HepG2 (cell line): ENCODE measurements at regions not wholly inside any gene's neighbourhood (a gene's known extent, or its start where the extent isn't known, plus 50 kb on each side); places are given as distances from the start of the nearest gene placed in this dataset.
"Not testable (repeated sequence)": the region's sequence is repeated elsewhere in the genome, so short reads cannot be mapped to it uniquely, and the experiment has no call there.

Experiments used
- ATAC-seq: fragments of 200-7000 bp; cut with Tn5 transposase; 3 replicates; pipeline ENCODE4 v1.9.1; 2020; ENCODE audit warnings: mild to moderate bottlenecking, moderate library complexity
- BruUV-seq: library from RNA; stranded (reverse); fragments of 400-500 nt; replicated peaks from 2 replicates; lab custom pipeline; 2021; lab: Mats Ljungman, UMichigan
- CTCF ChIA-PET: fragments of 300-600 bp; formaldehyde crosslinking; extraction: SDS; loops from one replicate; lab custom pipeline; 2021; ENCODE audit warnings: low total read pairs, inconsistent platforms, low intra/inter-chr PET ratio; lab: Yijun Ruan, JAX
- POLR2A ChIA-PET: fragments of 350-600 bp; sonication (Branson Sonifier 250); formaldehyde crosslinking; loops from one replicate; lab custom pipeline; 2020; ENCODE audit warnings: antibody characterized with exemption, inconsistent platforms; lab: Yijun Ruan, JAX
- DNase-seq: peaks from one replicate; pipeline ENCODE4 v3.0.0-alpha.2; 2015; ENCODE audit warnings: low spot score
- FAIRE-seq: peaks from 3 replicates; lab custom pipeline; 2011; peaks lifted over from hg19 to GRCh38; lab: Jason Lieb, UNC
- H2AFZ ChIP-seq: one replicate; pipeline ENCODE4 v1.6.1; 2011; ENCODE audit warnings: low read length, inconsistent platforms
- H3K27ac ChIP-seq: fragments of 300-600 bp; 3 replicates; pipeline ENCODE4 v1.8.0; 2011; ENCODE audit warnings: mixed run types, mild to moderate bottlenecking, mixed read lengths, low read length, inconsistent platforms; ENCODE audit not compliant: insufficient read depth; ENCODE audit errors: extremely low read length
- H3K27me3 ChIP-seq, 2 experiments: fragments of 200-600 bp in 1 of 2; 2 replicates in 1 of 2; 3 replicates in 1 of 2; pipeline versions ENCODE4 v1.6.0 to v1.8.0; 2011; ENCODE audit warnings: low read length in 2 of 2, mild to moderate bottlenecking in 2 of 2, moderate library complexity in 2 of 2, inconsistent platforms in 1 of 2; ENCODE audit not compliant: insufficient read depth in 2 of 2, control insufficient read depth in 1 of 2
- H3K36me3 ChIP-seq, 2 experiments: fragments of 200-600 bp in 1 of 2; replicated peaks in 1 of 2; 2 replicates in 1 of 2; 3 replicates in 1 of 2; pipeline versions ENCODE4 v1.5.1 to v1.8.0; 2011; ENCODE audit warnings: low read length in 2 of 2, inconsistent platforms in 1 of 2; ENCODE audit not compliant: insufficient read depth in 2 of 2, control insufficient read depth in 1 of 2
- H3K4me1 ChIP-seq: 2 replicates; pipeline ENCODE4 v1.5.1; 2012; ENCODE audit warnings: low read length, inconsistent platforms; ENCODE audit not compliant: insufficient read depth
- H3K4me2 ChIP-seq: 2 replicates; pipeline ENCODE4 v1.6.0; 2011; ENCODE audit warnings: low read depth, low read length, inconsistent platforms
- H3K4me3 ChIP-seq, 3 experiments: fragments of 200-600 bp in 1 of 3; sonication (generic), shearing (Covaris generic) in 1 of 3; replicated peaks in 1 of 3; 2 replicates each; pipeline ENCODE4 v1.5.1; 2011 to 2016; ENCODE audit warnings: low read length in 3 of 3, inconsistent platforms in 2 of 3, low read depth in 2 of 3, mild to moderate bottlenecking in 2 of 3, control low read depth in 1 of 3, mixed read lengths in 1 of 3; ENCODE audit not compliant: insufficient read depth in 1 of 3
- H3K79me2 ChIP-seq: one replicate; pipeline ENCODE4 v1.6.1; 2011; ENCODE audit warnings: low read length, inconsistent platforms; ENCODE audit not compliant: insufficient read depth
- H3K9ac ChIP-seq: 2 replicates; pipeline ENCODE4 v1.6.0; 2011; ENCODE audit warnings: mild to moderate bottlenecking, low read depth, low read length, inconsistent platforms; ENCODE audit not compliant: insufficient read depth
- H3K9me3 ChIP-seq: 2 replicates; pipeline ENCODE4 v1.5.1; 2012; ENCODE audit warnings: mild to moderate bottlenecking, low read length
- H4K20me1 ChIP-seq: 2 replicates; pipeline ENCODE4 v1.6.0; 2011; ENCODE audit warnings: inconsistent platforms, mild to moderate bottlenecking, low read length, moderate library complexity; ENCODE audit not compliant: insufficient read depth
- LBX2 ChIP-seq: sonication (generic); formaldehyde crosslinking; IDR thresholded peaks from 2 replicates; pipeline ENCODE4 v1.5.0; 2020; ENCODE audit warnings: missing genetic modification reagents, mild to moderate bottlenecking, borderline replicate concordance
- MYPOP ChIP-seq: sonication (generic); formaldehyde crosslinking; IDR thresholded peaks from 2 replicates; pipeline ENCODE4 v1.8.1; 2023; ENCODE audit warnings: mild to moderate bottlenecking, moderate library complexity, missing genetic modification reagents
- WGBS: methylation state at CpG from one replicate; pipeline ENCODE4 v1.1.6; 2017; ENCODE audit warnings: low lambda C conversion rate; 5-methylcytosine and 5-hydroxymethylcytosine counted together
- in situ Hi-C: cut with HindIII; loops from 2 replicates; pipeline ENCODE4 v1.10.0; 2017; ENCODE audit warnings: low pct_unique_long_range_greater_than_20kb; ENCODE audit not compliant: extremely low pct_ligation_motif_present
- intact Hi-C: fragments of 100-400 bp; cut with micrococcal nuclease; formaldehyde crosslinking; loops from one replicate; pipeline ENCODE4 v1.10.0; 2022; ENCODE audit not compliant: unreplicated experiment

DNA sequence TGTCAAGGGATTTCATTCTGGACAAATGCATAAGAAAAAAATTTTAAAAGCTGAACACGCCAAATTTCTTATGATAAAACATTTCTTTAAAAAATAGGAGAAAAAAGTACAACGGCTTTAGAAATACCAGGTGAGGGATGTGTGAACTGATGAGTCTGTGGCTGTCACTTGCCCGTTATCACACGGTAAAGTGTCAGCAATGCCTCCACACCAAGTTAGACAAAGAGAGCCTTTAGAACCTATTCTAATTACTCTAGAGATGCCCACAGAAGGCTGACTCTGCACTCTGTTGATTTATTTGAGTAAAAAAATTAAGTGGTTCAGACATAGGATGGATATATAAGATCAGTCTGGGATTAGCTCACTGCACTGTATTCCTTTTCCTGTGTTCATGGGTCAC, 523.8 kb downstream of the RNF144A start:
- no peak for DNase-seq
- in situ Hi-C loops = no loop called here
- H3K27ac ChIP-seq = no peak overlapping the region
- H2AFZ ChIP-seq = no peak overlapping the region
- no peaks in the 10 kb centered on the region for H3K9me3 ChIP-seq
- TF ChIP-seq MYPOP (CRISPR knock-in tag) = no peak
- TF ChIP-seq LBX2 (CRISPR knock-in tag) = no peak
- intact Hi-C loops = no loop called here
- no peak for FAIRE-seq
- no peaks in the 10 kb centered on the region; a peak in 1 of 5 replicates for H3K27me3 ChIP-seq
- no peaks in the 10 kb centered on the region for H3K36me3 ChIP-seq
- no peaks in the 10 kb centered on the region for H3K79me2 ChIP-seq
- no peaks in the 10 kb centered on the region for H4K20me1 ChIP-seq
- WGBS = 46% methylated on average over 4 of the region's 4 CpGs
- CTCF ChIA-PET = no interaction called here
- H3K4me1 ChIP-seq = no peaks in the 10 kb centered on the region
- no TSS peak for BruUV-seq
- POLR2A ChIA-PET = no interaction called here
- no peak for ATAC-seq
- H3K9ac ChIP-seq = no peak overlapping the region
- H3K4me2 ChIP-seq = no peak overlapping the region
- H3K4me3 ChIP-seq = no peak overlapping the region

DNA sequence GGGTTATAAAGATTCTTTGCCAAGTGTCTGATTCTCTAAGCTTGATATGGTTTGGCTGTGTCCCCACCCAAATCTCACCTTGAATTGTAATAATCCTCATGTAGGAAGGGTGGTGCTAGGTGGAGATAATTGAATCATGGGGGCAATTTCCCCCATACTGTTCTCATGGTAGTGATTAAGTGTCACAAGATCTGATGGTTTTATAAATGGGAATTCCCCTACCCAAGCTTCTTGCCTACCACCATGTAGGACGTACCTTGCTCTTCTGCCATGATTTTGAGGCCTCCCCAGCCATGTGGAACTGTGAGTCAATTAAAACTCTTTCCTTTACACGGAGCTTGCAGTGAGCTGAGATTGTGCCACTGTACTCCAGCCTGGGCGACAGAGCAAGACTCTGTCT, 524.6 kb downstream of the RNF144A start:
- POLR2A ChIA-PET, H3K4me2 ChIP-seq, DNase-seq, CTCF ChIA-PET, H3K27me3 ChIP-seq, H2AFZ ChIP-seq, H3K4me3 ChIP-seq, H3K79me2 ChIP-seq, ATAC-seq, H3K9me3 ChIP-seq, in situ Hi-C loops, H3K9ac ChIP-seq, BruUV-seq, H3K36me3 ChIP-seq, H3K4me1 ChIP-seq, H3K27ac ChIP-seq, H4K20me1 ChIP-seq, FAIRE-seq, intact Hi-C loops: not testable (repeated sequence)
- WGBS = 11% methylated on average over 3 of the region's 3 CpGs
